CD14-positive monocyte (primary cell): ENCODE measurements at regions not wholly inside any gene's neighbourhood (a gene's known extent, or its start where the extent isn't known, plus 50 kb on each side); places are given as distances from the start of the nearest gene placed in this dataset.

Experiments
- DNase-seq, 3 donors: peaks; one replicate each; pipeline ENCODE4 v3.0.0-alpha.2; 2011 to 2022
- H2AFZ ChIP-seq: 2 replicates; pipeline ENCODE4 v1.6.0; 2012; ENCODE audit warnings: mild to moderate bottlenecking, low read depth, low read length, inconsistent platforms; ENCODE audit not compliant: insufficient read depth, poor library complexity, severe bottlenecking
- H3K27ac ChIP-seq, 2 donors: 1 replicate in 1 of 2; 2 replicates in 1 of 2; pipeline ENCODE4 v1.5.1; 2012 to 2013; ENCODE audit warnings: low read length in 2 of 2, control low read depth in 1 of 2, inconsistent platforms in 1 of 2, low read depth in 1 of 2, mild to moderate bottlenecking in 1 of 2
- H3K27me3 ChIP-seq, 2 donors: one replicate each; pipeline versions ENCODE4 v1.6.0 to v1.6.1; 2011 to 2013; ENCODE audit warnings: low read length in 2 of 2; ENCODE audit not compliant: control insufficient read depth in 2 of 2, insufficient read depth in 2 of 2
- H3K36me3 ChIP-seq, 2 donors: replicated peaks in 1 of 2; 1 replicate in 1 of 2; 2 replicates in 1 of 2; pipeline versions ENCODE4 v1.5.1 to v1.6.1; 2012 to 2013; ENCODE audit warnings: low read length in 2 of 2, control low read depth in 1 of 2, inconsistent platforms in 1 of 2, mild to moderate bottlenecking in 1 of 2; ENCODE audit not compliant: insufficient read depth in 2 of 2, control insufficient read depth in 1 of 2
- H3K4me1 ChIP-seq, 2 donors: 1 replicate in 1 of 2; 2 replicates in 1 of 2; pipeline versions ENCODE4 v1.5.1 to v1.6.1; 2012 to 2013; ENCODE audit warnings: low read length in 2 of 2, control low read depth in 1 of 2, inconsistent platforms in 1 of 2, mild to moderate bottlenecking in 1 of 2, moderate library complexity in 1 of 2; ENCODE audit not compliant: insufficient read depth in 2 of 2, control insufficient read depth in 1 of 2
- H3K4me2 ChIP-seq: replicated peaks from 2 replicates; pipeline ENCODE3; 2012; ENCODE audit warnings: low read length, moderate library complexity, mild to moderate bottlenecking; ENCODE audit not compliant: poor library complexity, severe bottlenecking; ENCODE audit errors: extremely low read depth
- H3K4me3 ChIP-seq, 3 experiments: fragments of 200-600 bp in 1 of 3; sonication (generic) in 1 of 3; replicated peaks in 1 of 3; 1 replicate in 2 of 3; 2 replicates in 1 of 3; pipeline ENCODE4 v1.5.1; 2011 to 2013; ENCODE audit warnings: low read length in 3 of 3, mild to moderate bottlenecking in 3 of 3, control low read depth in 2 of 3, low read depth in 2 of 3, inconsistent platforms in 1 of 3, moderate library complexity in 1 of 3
- H3K79me2 ChIP-seq: 2 replicates; pipeline ENCODE4 v1.6.0; 2012; ENCODE audit warnings: mild to moderate bottlenecking, control low read depth, inconsistent platforms, low read length, moderate library complexity; ENCODE audit not compliant: insufficient read depth
- H3K9ac ChIP-seq: 2 replicates; pipeline ENCODE4 v1.6.0; 2017; ENCODE audit warnings: low read length, mild to moderate bottlenecking; ENCODE audit not compliant: insufficient read depth, poor library complexity, severe bottlenecking
- H3K9me3 ChIP-seq, 2 donors: replicated peaks in 1 of 2; 1 replicate in 1 of 2; 2 replicates in 1 of 2; pipeline versions ENCODE4 v1.5.1 to v1.6.1; 2012 to 2013; ENCODE audit warnings: low read length in 2 of 2, control low read depth in 1 of 2; ENCODE audit not compliant: control insufficient read depth in 1 of 2, insufficient read depth in 1 of 2
- H4K20me1 ChIP-seq: 2 replicates; pipeline ENCODE4 v1.6.0; 2012; ENCODE audit warnings: mild to moderate bottlenecking, low read length, control low read depth, moderate library complexity; ENCODE audit not compliant: insufficient read depth
- H3K27ac Mint-ChIP-seq, 7 donors: one replicate each; pipeline ENCODE4 v1.8.0; 2020; ENCODE audit warnings: mild to moderate bottlenecking in 7 of 7, mixed read lengths in 7 of 7, moderate library complexity in 6 of 7, inconsistent platforms in 2 of 7
- H3K27me3 Mint-ChIP-seq, 3 donors: one replicate each; pipeline ENCODE4 v1.8.0; 2021 to 2022; ENCODE audit warnings: low read depth in 3 of 3, mild to moderate bottlenecking in 3 of 3, mixed read lengths in 3 of 3, moderate library complexity in 3 of 3, inconsistent platforms in 1 of 3
- H3K36me3 Mint-ChIP-seq, 2 donors: one replicate each; pipeline ENCODE4 v1.8.0; 2020; ENCODE audit warnings: mixed read lengths in 2 of 2, inconsistent platforms in 1 of 2, mild to moderate bottlenecking in 1 of 2
- H3K4me1 Mint-ChIP-seq: one replicate; pipeline ENCODE4 v1.8.0; 2020; ENCODE audit warnings: mild to moderate bottlenecking, mixed read lengths
- H3K4me3 Mint-ChIP-seq, 2 donors: one replicate each; pipeline ENCODE4 v1.8.0; 2020; ENCODE audit warnings: mild to moderate bottlenecking in 2 of 2, mixed read lengths in 2 of 2, moderate library complexity in 1 of 2
- H3K9me3 Mint-ChIP-seq, 7 donors: one replicate each; pipeline ENCODE4 v1.8.0; 2020 to 2022; ENCODE audit warnings: mixed read lengths in 7 of 7, mild to moderate bottlenecking in 6 of 7, moderate library complexity in 6 of 7, inconsistent platforms in 2 of 7
- CTCF ChIP-seq: fragments of 200-600 bp; IDR thresholded peaks from one replicate; pipeline ENCODE4 v1.8.0; 2022; ENCODE audit warnings: antibody characterized with exemption, mild to moderate bottlenecking
- WGBS: methylation state at CpG from one replicate; pipeline ENCODE4 v1.1.5; 2013; ENCODE audit warnings: missing lambda C conversion rate; ENCODE audit not compliant: insufficient coverage; 5-methylcytosine and 5-hydroxymethylcytosine counted together
- intact Hi-C, 2 donors: fragments of 100-400 bp; cut with micrococcal nuclease; formaldehyde crosslinking; loops; one replicate each; pipeline versions ENCODE4 v1.15.0 to v1.15.1; 2023

- Histone ChIP-seq H3K79me2 (no peaks in the 10 kb centered on the region), H2AFZ (no peak overlapping the region), H3K4me2 (no peak overlapping the region), H3K27ac (no peak overlapping the region), H3K4me1 (no peaks in the 10 kb centered on the region), H3K9ac (no peak overlapping the region), H3K27me3 (no peaks in the 10 kb centered on the region), H3K9me3 (no peaks in the 10 kb centered on the region), H3K4me3 (no peak overlapping the region), H4K20me1 (no peaks in the 10 kb centered on the region), H3K36me3 (no peaks in the 10 kb centered on the region)
- no peak overlapping the region for H3K27ac Mint-ChIP-seq
- H3K4me1 Mint-ChIP-seq: no peaks in the 10 kb centered on the region
- H3K4me3 Mint-ChIP-seq: no peak overlapping the region
- peaks cover 0 to 2% (median 0%) of the 10 kb centered on the region in 3 donors for H3K27me3 Mint-ChIP-seq
- H3K36me3 Mint-ChIP-seq: no peaks in the 10 kb centered on the region
- intact Hi-C loops: no loop called here
- no peak for DNase-seq
- TF ChIP-seq CTCF: no peak
- peaks cover 0 to 7% (median 0%) of the 10 kb centered on the region in 7 donors for H3K9me3 Mint-ChIP-seq
Measured at GRCh38 chr5:155070781-155071180, 57.2 kb downstream of the KIF4B start.

DNA sequence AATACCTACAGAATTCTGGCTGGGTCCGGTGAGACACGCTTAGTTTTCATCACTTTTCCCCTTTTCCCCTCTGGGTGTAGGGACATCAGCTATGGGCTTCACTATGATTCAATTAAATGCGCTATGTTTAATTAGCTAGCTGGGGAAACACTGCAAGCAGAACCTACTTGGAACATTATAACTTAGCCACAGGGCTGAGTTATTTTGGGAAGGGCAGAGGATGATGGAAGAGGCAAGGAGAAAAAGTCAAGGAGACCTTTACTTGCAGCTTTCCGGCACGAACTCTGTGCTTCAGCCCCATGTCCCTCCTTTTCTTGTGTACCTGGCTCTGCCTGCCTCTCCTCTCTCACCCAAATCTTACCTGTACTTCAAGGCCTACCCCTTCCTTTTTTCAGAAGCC lies 62.8 kb downstream of the KIF4B start:
- H4K20me1 ChIP-seq: no peaks in the 10 kb centered on the region
- TF ChIP-seq CTCF: no peak
- H2AFZ ChIP-seq: no peak overlapping the region
- Mint-ChIP-seq H3K27me3 (peaks cover 0 to 3% (median 0%) of the 10 kb centered on the region in 3 donors), H3K4me1 (no peaks in the 10 kb centered on the region), H3K36me3 (no peaks in the 10 kb centered on the region), H3K9me3 (peaks cover 0 to 8% (median 1%) of the 10 kb centered on the region in 7 donors), H3K27ac (no peak overlapping the region), H3K4me3 (no peak overlapping the region)
- no peaks in the 10 kb centered on the region for H3K9me3 ChIP-seq
- no peaks in the 10 kb centered on the region for H3K27me3 ChIP-seq
- no peak overlapping the region for H3K4me3 ChIP-seq
- H3K4me1 ChIP-seq: no peaks in the 10 kb centered on the region
- no peaks in the 10 kb centered on the region for H3K79me2 ChIP-seq
- H3K27ac ChIP-seq: no peak overlapping the region
- no CpG with 5 or more reads among the region's 5 CpGs for WGBS
- DNase-seq: no peak
- no peak overlapping the region for H3K4me2 ChIP-seq
- H3K9ac ChIP-seq: no peak overlapping the region
- H3K36me3 ChIP-seq: no peaks in the 10 kb centered on the region
- intact Hi-C loops: no loop called here
